Nephron (organoid): ENCODE measurements at regions not wholly inside any gene's neighbourhood (a gene's known extent, or its start where the extent isn't known, plus 50 kb on each side); places are given as distances from the start of the nearest gene placed in this dataset.

Experiments
- H3K27ac Mint-ChIP-seq, 3 experiments: 2 replicates each; pipeline ENCODE4 v1.8.0; 2020; ENCODE audit warnings: mixed read lengths in 3 of 3, mild to moderate bottlenecking in 2 of 3, moderate library complexity in 1 of 3
- H3K27me3 Mint-ChIP-seq: 2 replicates; pipeline ENCODE4 v1.8.0; 2021; ENCODE audit warnings: low read depth, mild to moderate bottlenecking, moderate library complexity, mixed read lengths
- H3K36me3 Mint-ChIP-seq: 2 replicates; pipeline ENCODE4 v1.8.0; 2020; ENCODE audit warnings: low read depth, mixed read lengths
- H3K4me1 Mint-ChIP-seq: 2 replicates; pipeline ENCODE4 v1.8.0; 2020; ENCODE audit warnings: mixed read lengths
- H3K4me3 Mint-ChIP-seq, 3 experiments: 2 replicates each; pipeline ENCODE4 v1.8.0; 2020; ENCODE audit warnings: mild to moderate bottlenecking in 3 of 3, mixed read lengths in 3 of 3, moderate library complexity in 2 of 3
- H3K9me3 Mint-ChIP-seq: 2 replicates; pipeline ENCODE4 v1.8.0; 2020; ENCODE audit warnings: mixed read lengths
- CTCF ChIP-seq, 3 experiments: fragments of 200-600 bp; sonication (generic); IDR thresholded peaks; one replicate each; pipeline ENCODE4 v1.5.0; 2021; ENCODE audit warnings: antibody characterized with exemption in 3 of 3; ENCODE audit not compliant: unreplicated experiment in 3 of 3

GRCh38 chr17:77443748-77444260 is 303.0 kb downstream of the SEC14L1 start:
- no peaks in the 10 kb centered on the region for H3K9me3 Mint-ChIP-seq
- peak overlapping the region; percentile 89 to 96 (median 94) for H3K27ac Mint-ChIP-seq
- H3K4me1 Mint-ChIP-seq, result peaks cover 83% of the 10 kb centered on the region
- H3K4me3 Mint-ChIP-seq, result peak overlapping the region; percentile 3 to 15 (median 8)
- no peak for TF ChIP-seq CTCF (IDR thresholded peaks at IDR 0.05; ENCODE audit: unreplicated experiment in 3 of 3)
- peaks cover 13% of the 10 kb centered on the region for H3K36me3 Mint-ChIP-seq
- H3K27me3 Mint-ChIP-seq, result no peaks in the 10 kb centered on the region

- Mint-ChIP-seq H3K4me3 (peak overlapping the region; percentile 54 to 60 (median 55)), H3K9me3 (no peaks in the 10 kb centered on the region), H3K27me3 (no peaks in the 10 kb centered on the region), H3K4me1 (peaks cover 83% of the 10 kb centered on the region), H3K36me3 (peaks cover 13% of the 10 kb centered on the region), H3K27ac (peak overlapping the region; percentile 89 to 96 (median 94))
- no peak for TF ChIP-seq CTCF (IDR thresholded peaks at IDR 0.05; ENCODE audit: unreplicated experiment in 3 of 3)
Measured at GRCh38 chr17:77444628-77444983, 303.8 kb downstream of the SEC14L1 start.

- H3K4me3 Mint-ChIP-seq, result peak overlapping the region; percentile 54 to 72 (median 55)
- peaks cover 13% of the 10 kb centered on the region for H3K36me3 Mint-ChIP-seq
- H3K9me3 Mint-ChIP-seq, result no peaks in the 10 kb centered on the region
- H3K27ac Mint-ChIP-seq, result peak overlapping the region; percentile 89 to 96 (median 94)
- H3K27me3 Mint-ChIP-seq, result no peaks in the 10 kb centered on the region
- no peak for TF ChIP-seq CTCF (IDR thresholded peaks at IDR 0.05; ENCODE audit: unreplicated experiment in 3 of 3)
- peaks cover 83% of the 10 kb centered on the region for H3K4me1 Mint-ChIP-seq
Measured at GRCh38 chr17:77444984-77445759, 304.4 kb downstream of the SEC14L1 start.

- TF ChIP-seq CTCF (IDR thresholded peaks at IDR 0.05; ENCODE audit: unreplicated experiment in 3 of 3), result no peak
- Mint-ChIP-seq H3K27ac (peak overlapping the region; percentile 93 to 96 (median 94)), H3K27me3 (no peaks in the 10 kb centered on the region), H3K9me3 (no peaks in the 10 kb centered on the region), H3K36me3 (peaks cover 13% of the 10 kb centered on the region), H3K4me3 (no peak overlapping the region), H3K4me1 (peaks cover 77% of the 10 kb centered on the region)
Measured at GRCh38 chr17:77445760-77446532, 305.2 kb downstream of the SEC14L1 start.

GRCh38 chr17:77446940-77447634 is 306.3 kb downstream of the SEC14L1 start:
- H3K36me3 Mint-ChIP-seq, result peaks cover 13% of the 10 kb centered on the region
- H3K4me3 Mint-ChIP-seq, result peak overlapping the region; percentile 53 to 62 (median 61)
- no peak for TF ChIP-seq CTCF (IDR thresholded peaks at IDR 0.05; ENCODE audit: unreplicated experiment in 3 of 3)
- peak overlapping the region; percentile 93 to 94 (median 93) for H3K27ac Mint-ChIP-seq
- no peaks in the 10 kb centered on the region for H3K27me3 Mint-ChIP-seq
- H3K9me3 Mint-ChIP-seq, result no peaks in the 10 kb centered on the region
- peaks cover 74% of the 10 kb centered on the region for H3K4me1 Mint-ChIP-seq
